ENCODE measurements at regions not wholly inside any gene's neighbourhood (a gene's known extent, or its start where the extent isn't known, plus 50 kb on each side); places are given as distances from the start of the nearest gene placed in this dataset.

DNA sequence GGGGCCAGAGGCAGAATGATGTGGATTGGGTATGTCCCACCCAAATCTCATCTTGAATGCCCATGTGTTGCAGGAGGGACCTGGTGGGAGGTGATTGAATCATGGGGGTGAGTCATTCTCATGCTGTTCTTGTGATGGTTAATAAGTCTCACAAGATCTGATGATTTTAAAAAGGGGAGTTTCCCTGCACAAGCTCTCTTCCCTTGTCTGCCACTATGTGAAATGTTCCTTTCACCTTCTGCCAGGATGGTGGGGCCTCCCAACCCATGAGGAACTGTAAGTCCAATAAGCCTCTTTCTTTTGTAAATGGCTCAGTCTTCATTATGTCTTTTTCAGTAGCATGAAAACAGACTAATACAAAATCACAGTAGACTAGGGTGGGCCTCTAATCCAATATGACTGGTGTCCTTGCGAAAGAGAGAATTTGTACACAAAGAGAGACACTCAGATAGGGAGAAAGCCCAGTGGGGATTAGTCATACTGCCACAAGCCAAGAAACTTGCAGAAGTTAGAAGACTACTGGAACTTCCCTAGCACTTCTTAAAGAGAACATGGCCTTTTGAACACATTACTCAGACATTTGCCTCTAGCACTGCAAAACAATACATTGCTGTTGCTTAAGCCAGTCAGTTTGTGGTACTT lies 68.4 kb downstream of the ANXA1 start:
- H3K4me1 ChIP-seq = no peaks in the 10 kb centered on the region
- H3K36me3 ChIP-seq = no peaks in the 10 kb centered on the region
- H3K9me3 ChIP-seq = no peaks in the 10 kb centered on the region
- ATAC-seq (peak in 3 of 4 donors; percentile 18 to 71 (median 41)), DNase-seq (no peak)
- TF ChIP-seq, protein P1, sequence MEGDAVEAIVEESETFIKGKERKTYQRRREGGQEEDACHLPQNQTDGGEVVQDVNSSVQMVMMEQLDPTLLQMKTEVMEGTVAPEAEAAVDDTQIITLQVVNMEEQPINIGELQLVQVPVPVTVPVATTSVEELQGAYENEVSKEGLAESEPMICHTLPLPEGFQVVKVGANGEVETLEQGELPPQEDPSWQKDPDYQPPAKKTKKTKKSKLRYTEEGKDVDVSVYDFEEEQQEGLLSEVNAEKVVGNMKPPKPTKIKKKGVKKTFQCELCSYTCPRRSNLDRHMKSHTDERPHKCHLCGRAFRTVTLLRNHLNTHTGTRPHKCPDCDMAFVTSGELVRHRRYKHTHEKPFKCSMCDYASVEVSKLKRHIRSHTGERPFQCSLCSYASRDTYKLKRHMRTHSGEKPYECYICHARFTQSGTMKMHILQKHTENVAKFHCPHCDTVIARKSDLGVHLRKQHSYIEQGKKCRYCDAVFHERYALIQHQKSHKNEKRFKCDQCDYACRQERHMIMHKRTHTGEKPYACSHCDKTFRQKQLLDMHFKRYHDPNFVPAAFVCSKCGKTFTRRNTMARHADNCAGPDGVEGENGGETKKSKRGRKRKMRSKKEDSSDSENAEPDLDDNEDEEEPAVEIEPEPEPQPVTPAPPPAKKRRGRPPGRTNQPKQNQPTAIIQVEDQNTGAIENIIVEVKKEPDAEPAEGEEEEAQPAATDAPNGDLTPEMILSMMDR (IDR thresholded peaks at IDR 0.05) = no peak
- TF ChIP-seq POLR2A (IDR thresholded peaks at IDR 0.05) = no peak
- 50% methylated on average over 1 of the region's 1 CpG for WGBS (ENCODE audit: insufficient coverage, low coverage, low lambda C conversion rate, missing lambda C conversion rate)
- H3K27ac ChIP-seq = no peak overlapping the region
- no peak overlapping the region for H3K4me3 ChIP-seq
- intact Hi-C loops (cut with DNase I) = no loop called here
- no peaks in the 10 kb centered on the region for H3K27me3 ChIP-seq

DNA sequence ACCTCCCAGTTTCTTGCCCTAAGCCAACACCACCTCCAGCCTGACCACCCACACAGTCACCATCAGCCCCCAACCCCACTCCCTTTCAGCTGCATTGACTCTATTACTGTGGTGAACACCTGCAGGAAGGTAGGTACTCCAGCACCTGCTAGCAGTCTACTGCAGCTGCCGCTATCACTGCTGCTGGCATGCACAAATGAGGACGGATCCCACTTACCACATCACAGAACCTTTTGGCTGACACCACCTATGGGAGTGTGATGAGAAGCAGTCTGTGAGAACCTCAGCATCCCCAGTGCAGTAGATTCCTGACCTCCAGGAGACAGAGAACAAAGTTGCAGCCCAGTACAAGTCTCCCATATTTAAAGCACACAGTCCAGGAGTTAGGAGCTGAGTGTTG lies 71.9 kb downstream of the ANXA1 start:
- no peaks in the 10 kb centered on the region for H3K4me1 ChIP-seq
- 57% methylated on average over 2 of the region's 2 CpGs for WGBS (ENCODE audit: insufficient coverage, low coverage, low lambda C conversion rate, missing lambda C conversion rate)
- no peaks in the 10 kb centered on the region for H3K27me3 ChIP-seq
- DNase-seq (no peak), ATAC-seq (no peak)
- no peaks in the 10 kb centered on the region for H3K9me3 ChIP-seq
- no peak overlapping the region for H3K4me3 ChIP-seq
- H3K36me3 ChIP-seq = no peaks in the 10 kb centered on the region
- H3K27ac ChIP-seq = no peak overlapping the region
- intact Hi-C loops (cut with DNase I) = no loop called here
- no peak for TF ChIP-seq POLR2A (IDR thresholded peaks at IDR 0.05)
- TF ChIP-seq, protein P1 (IDR thresholded peaks at IDR 0.05) = no peak

DNA sequence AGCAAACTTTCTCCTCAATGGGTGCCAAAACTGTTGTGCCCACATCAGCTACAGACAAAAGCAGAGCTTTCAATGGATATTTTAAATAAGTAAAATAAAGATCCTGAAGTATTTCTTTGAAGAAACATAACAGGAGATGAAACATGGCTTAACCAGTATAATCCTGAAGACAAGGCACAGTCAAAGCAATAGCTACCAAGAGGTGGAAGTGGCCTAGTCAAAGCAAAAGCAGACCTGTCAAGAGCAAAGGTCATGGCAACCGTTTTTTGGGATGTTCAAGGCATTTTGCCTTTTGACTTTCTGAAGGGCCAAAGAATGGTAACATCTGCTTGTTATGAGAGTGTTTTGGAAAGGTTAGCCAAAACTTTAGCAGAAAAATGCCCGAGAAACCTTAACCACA lies 77.9 kb downstream of the ANXA1 start:
- Histone ChIP-seq H3K27ac (no peak overlapping the region), H3K36me3 (no peaks in the 10 kb centered on the region), H3K27me3 (no peaks in the 10 kb centered on the region), H3K4me1 (no peaks in the 10 kb centered on the region), H3K4me3 (no peak overlapping the region), H3K9me3 (no peaks in the 10 kb centered on the region)
- intact Hi-C loops (cut with DNase I) = no loop called here
- DNase-seq = no peak
- 46% methylated on average over 2 of the region's 2 CpGs for WGBS (ENCODE audit: insufficient coverage, low coverage, low lambda C conversion rate, missing lambda C conversion rate)
- ATAC-seq = no peak
- TF ChIP-seq, protein P1 (IDR thresholded peaks at IDR 0.05) = no peak
- no peak for TF ChIP-seq POLR2A (IDR thresholded peaks at IDR 0.05)

DNA sequence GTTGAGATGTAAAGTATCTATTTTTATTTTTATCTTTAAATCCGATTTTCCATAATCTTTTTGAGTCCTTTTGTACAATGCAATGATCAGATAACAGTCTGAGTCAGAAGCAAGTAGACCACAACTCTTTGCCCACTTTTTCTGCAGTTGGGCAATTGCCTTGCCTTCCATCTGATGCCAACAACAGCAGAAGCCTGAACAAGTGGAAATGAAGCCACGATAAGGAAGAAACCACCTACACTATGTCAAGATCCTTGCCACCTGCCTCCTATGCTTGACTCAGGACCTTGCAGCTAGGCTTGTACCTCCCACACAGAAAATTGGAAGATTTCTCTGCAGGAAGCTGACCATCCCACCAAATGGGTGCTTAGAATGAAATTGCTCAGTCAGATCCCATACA lies 78.6 kb downstream of the ANXA1 start:
- ATAC-seq (no peak), DNase-seq (no peak)
- H3K4me3 ChIP-seq = no peak overlapping the region
- no peaks in the 10 kb centered on the region for H3K9me3 ChIP-seq
- H3K36me3 ChIP-seq = no peaks in the 10 kb centered on the region
- TF ChIP-seq, protein P1 (IDR thresholded peaks at IDR 0.05) = no peak
- TF ChIP-seq POLR2A (IDR thresholded peaks at IDR 0.05) = no peak
- WGBS (ENCODE audit: insufficient coverage, low coverage, low lambda C conversion rate, missing lambda C conversion rate) = 6% methylated on average over 2 of the region's 2 CpGs
- H3K27me3 ChIP-seq = no peaks in the 10 kb centered on the region
- no peaks in the 10 kb centered on the region for H3K4me1 ChIP-seq
- intact Hi-C loops (cut with DNase I) = no loop called here
- no peak overlapping the region for H3K27ac ChIP-seq

DNA sequence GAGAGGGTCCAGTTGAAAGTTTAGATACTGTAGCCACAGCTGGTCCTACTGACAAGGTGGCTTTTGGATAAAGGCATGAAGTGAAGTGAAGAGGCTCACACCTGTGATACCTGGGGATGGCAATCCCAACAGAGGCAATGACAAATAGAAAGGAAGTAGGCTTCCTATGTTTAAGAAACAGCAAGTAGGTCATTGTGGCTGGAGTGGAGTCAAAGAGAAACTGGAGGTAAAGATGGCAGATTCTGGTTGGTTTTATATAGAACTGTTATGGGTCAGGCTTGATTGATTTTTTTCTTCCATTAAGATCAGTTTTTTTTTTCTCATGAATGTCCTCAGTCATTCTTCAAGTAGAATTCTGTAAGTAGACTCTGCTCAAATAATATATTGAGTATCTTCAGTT lies 79.5 kb downstream of the ANXA1 start:
- DNase-seq = no peak
- Histone ChIP-seq H3K27ac (no peak overlapping the region), H3K36me3 (no peaks in the 10 kb centered on the region), H3K4me3 (no peak overlapping the region), H3K27me3 (no peaks in the 10 kb centered on the region), H3K9me3 (no peaks in the 10 kb centered on the region), H3K4me1 (no peaks in the 10 kb centered on the region)
- intact Hi-C loops (cut with DNase I) = no loop called here
- ATAC-seq = no peak
- TF ChIP-seq POLR2A (IDR thresholded peaks at IDR 0.05) = no peak
- TF ChIP-seq, protein P1 (IDR thresholded peaks at IDR 0.05) = no peak
